Activated naive CD4-positive, alpha-beta T cell treated with anti-CD3 and anti-CD28 coated beads for 36 hours (primary cell): ENCODE measurements at regions not wholly inside any gene's neighbourhood (a gene's known extent, or its start where the extent isn't known, plus 50 kb on each side); places are given as distances from the start of the nearest gene placed in this dataset.

Experiments
- CTCF ChIA-PET: fragments of 350-600 bp; sonication (Branson Sonifier 250); formaldehyde crosslinking; loops from one replicate; lab custom pipeline; 2021; ENCODE audit warnings: antibody characterized with exemption; lab: Charles Lee
- DNase-seq: peaks from one replicate; pipeline ENCODE4 v3.0.0-alpha.2; 2020
- H3K27ac Mint-ChIP-seq: one replicate; pipeline ENCODE4 v1.8.0; 2021; ENCODE audit warnings: mild to moderate bottlenecking, mixed read lengths
- H3K27me3 Mint-ChIP-seq: one replicate; pipeline ENCODE4 v1.8.0; 2021; ENCODE audit warnings: low read depth, mixed read lengths
- H3K36me3 Mint-ChIP-seq: one replicate; pipeline ENCODE4 v1.8.0; 2021; ENCODE audit warnings: low read depth, mixed read lengths
- H3K4me1 Mint-ChIP-seq: one replicate; pipeline ENCODE4 v1.8.0; 2021; ENCODE audit warnings: low read depth, mixed read lengths
- H3K4me3 Mint-ChIP-seq: one replicate; pipeline ENCODE4 v1.8.0; 2021; ENCODE audit warnings: mild to moderate bottlenecking, moderate library complexity, mixed read lengths
- H3K9me3 Mint-ChIP-seq: one replicate; pipeline ENCODE4 v1.8.0; 2021; ENCODE audit warnings: mixed read lengths
- intact Hi-C: fragments of 100-400 bp; cut with micrococcal nuclease; formaldehyde crosslinking; loops from one replicate; pipeline ENCODE4 v1.15.1; 2023

DNA sequence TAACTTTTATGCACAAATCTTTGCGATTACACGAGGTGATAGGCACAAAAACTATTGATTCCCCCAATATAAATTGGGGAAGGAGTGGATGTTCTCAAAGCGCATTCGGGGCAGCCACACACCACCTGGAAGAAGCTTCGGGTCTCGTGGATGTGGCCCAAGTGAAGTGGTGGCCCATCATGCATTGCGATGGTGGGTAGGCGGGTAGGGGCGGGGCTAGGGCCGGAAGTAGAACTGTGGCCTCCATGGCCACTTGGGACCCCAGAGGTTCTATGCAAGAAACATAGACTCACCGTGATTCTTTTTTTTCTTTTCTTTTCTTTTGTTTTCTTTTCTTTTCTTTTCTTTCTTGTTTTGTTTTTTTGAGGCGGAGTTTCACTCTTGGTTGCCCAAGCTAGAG lies 86.4 kb upstream of the SLC44A1 start:
- Mint-ChIP-seq H3K36me3 (no peaks in the 10 kb centered on the region), H3K27ac (no peak overlapping the region), H3K4me1 (peaks cover 16% of the 10 kb centered on the region), H3K9me3 (no peaks in the 10 kb centered on the region), H3K4me3 (no peak overlapping the region), H3K27me3 (no peaks in the 10 kb centered on the region)
- intact Hi-C loops, result loop anchor here (5.0 kb wide), 1 partner anchor 534 kb away; the partner anchor contains the start of gene TMEM38B
- CTCF ChIA-PET, result interaction anchor here (1.4 to 7.5 kb wide), 4 partner anchors 231 to 295 kb away, joined by 3 to 55 read pairs (median 20); partner anchors contain the start of gene ABCA1
- no peak for DNase-seq

DNA sequence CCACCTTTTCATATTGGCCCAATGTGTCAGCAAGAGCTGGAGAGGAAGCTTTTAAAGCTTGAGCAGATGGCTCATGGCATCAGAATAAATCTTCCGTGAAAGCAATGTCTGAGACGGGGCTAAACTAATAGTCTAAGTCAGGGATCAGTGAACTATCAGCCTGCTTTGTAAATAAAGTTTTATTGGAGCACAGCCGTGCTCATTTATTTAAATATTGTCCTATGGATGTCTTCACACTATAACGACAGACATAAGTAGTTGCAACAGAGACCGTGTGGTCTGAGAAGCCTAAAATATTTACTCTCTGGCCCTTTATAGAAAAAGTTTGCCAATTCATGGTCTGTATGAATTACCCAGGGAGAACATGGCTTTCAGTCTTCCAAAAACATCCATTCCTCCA lies 85.6 kb upstream of the SLC44A1 start:
- no peaks in the 10 kb centered on the region for H3K9me3 Mint-ChIP-seq
- no peak overlapping the region for H3K4me3 Mint-ChIP-seq
- no peak for DNase-seq
- H3K36me3 Mint-ChIP-seq, result no peaks in the 10 kb centered on the region
- H3K27ac Mint-ChIP-seq, result no peak overlapping the region
- CTCF ChIA-PET, result interaction anchor here (0.6 to 7.5 kb wide), 5 partner anchors 158 to 296 kb away, joined by 3 to 55 read pairs (median 6); no protein-coding TSS in a partner anchor
- intact Hi-C loops, result loop anchor here (1.0 to 5.0 kb wide), 2 partner anchors 256 to 533 kb away; partner anchors contain the start of gene TMEM38B
- H3K4me1 Mint-ChIP-seq, result peaks cover 16% of the 10 kb centered on the region
- no peaks in the 10 kb centered on the region for H3K27me3 Mint-ChIP-seq

DNA sequence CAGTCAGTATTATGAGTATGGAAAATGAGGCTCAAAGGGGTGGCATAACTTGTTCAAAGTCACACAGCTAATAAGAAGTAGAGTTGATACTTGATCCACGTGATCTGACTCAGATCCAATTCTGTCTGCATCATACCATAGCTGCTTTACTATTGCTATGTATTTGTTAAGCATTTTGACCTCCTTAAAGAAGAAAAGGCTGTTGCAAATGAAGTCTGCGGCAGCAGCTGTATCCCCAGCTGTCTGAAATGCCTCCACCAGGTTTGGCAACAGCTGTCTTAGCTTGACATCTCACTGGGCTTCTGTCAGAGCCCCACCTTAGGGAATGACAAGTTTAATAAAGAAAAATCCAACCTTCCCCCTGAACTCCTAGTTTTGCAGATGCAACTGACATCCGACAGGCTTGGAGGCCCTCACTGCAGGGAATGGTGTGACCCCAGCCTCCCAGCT lies 75.6 kb upstream of the SLC44A1 start:
- DNase-seq, result no peak
- intact Hi-C loops, result no loop called here
- Mint-ChIP-seq H3K4me1 (no peaks in the 10 kb centered on the region), H3K36me3 (no peaks in the 10 kb centered on the region), H3K27ac (no peak overlapping the region), H3K4me3 (no peak overlapping the region), H3K27me3 (no peaks in the 10 kb centered on the region), H3K9me3 (no peaks in the 10 kb centered on the region)
- CTCF ChIA-PET, result interaction anchor here (0.9 to 1.7 kb wide), 3 partner anchors 14 to 306 kb away, joined by 3 to 4 read pairs (median 3); no protein-coding TSS in a partner anchor

DNA sequence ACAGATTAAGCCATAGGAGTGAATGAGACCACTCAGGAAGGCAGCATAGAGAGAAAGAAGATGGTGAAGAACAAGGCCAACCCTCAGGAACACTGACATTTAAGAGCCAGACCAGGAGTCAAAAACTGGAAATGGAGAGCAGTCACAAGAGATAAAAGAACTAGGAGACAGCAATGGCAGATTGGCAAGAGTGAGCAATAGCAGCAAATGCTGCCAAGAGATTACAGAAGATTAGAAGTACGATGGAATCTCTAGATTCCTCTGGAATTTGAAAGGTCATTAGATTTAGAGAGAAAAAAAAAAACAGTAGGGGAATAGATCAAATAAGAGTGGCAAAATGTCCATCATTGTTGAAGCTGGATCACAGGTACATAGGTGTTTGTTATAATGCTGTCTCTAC lies 73.4 kb upstream of the SLC44A1 start:
- no peak overlapping the region for H3K4me3 Mint-ChIP-seq
- no peaks in the 10 kb centered on the region for H3K9me3 Mint-ChIP-seq
- no peak overlapping the region for H3K27ac Mint-ChIP-seq
- H3K4me1 Mint-ChIP-seq, result no peaks in the 10 kb centered on the region
- CTCF ChIA-PET, result no interaction called here
- intact Hi-C loops, result no loop called here
- DNase-seq, result no peak
- H3K27me3 Mint-ChIP-seq, result no peaks in the 10 kb centered on the region
- H3K36me3 Mint-ChIP-seq, result no peaks in the 10 kb centered on the region

DNA sequence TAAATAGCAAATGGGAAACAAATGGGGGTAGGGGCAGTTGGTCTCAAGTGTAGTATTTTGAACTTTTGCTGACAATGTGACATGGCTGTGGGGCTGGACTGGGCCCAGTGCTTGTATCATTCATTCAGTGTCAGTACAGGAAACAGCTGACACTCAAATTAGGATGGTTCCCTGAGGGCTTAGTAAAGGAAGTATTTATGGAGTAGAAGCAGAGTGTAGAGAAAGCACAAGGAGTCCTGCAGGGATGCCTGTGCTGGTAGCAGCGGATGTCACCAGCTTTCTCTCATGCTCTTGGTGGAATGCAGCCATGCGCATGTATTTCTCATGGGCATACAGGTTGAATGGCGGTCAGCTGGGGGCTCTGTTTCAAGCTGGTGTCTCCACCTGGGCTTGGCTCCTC lies 72.9 kb upstream of the SLC44A1 start:
- Mint-ChIP-seq H3K4me3 (no peak overlapping the region), H3K36me3 (no peaks in the 10 kb centered on the region), H3K9me3 (no peaks in the 10 kb centered on the region), H3K4me1 (no peaks in the 10 kb centered on the region), H3K27me3 (no peaks in the 10 kb centered on the region), H3K27ac (no peak overlapping the region)
- CTCF ChIA-PET, result no interaction called here
- intact Hi-C loops, result no loop called here
- DNase-seq, result no peak

DNA sequence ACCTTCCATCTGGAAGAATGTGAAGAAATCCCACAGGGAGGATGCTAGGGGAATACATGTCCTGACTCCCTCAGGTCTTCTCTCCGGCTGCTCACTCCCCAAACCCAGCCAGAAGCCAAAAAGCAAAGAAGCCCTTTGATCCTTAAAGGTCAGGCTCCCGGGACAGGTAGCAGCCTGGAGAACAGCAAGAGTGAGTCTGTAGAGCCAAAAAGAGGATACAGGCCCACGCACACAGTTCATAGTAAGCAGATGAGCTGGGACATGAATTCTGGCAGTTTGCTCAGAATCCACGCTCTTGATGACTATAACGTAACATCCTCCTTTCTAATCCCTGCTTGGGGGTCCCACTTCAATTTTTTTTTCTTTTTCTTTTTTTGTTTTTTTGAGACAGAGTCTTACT lies 72.0 kb upstream of the SLC44A1 start:
- H3K4me3 Mint-ChIP-seq, result no peak overlapping the region
- H3K36me3 Mint-ChIP-seq, result no peaks in the 10 kb centered on the region
- CTCF ChIA-PET, result interaction anchor here (0.6 kb wide), 1 partner anchor 294 kb away, joined by 3 read pairs; no protein-coding TSS in a partner anchor
- no peak overlapping the region for H3K27ac Mint-ChIP-seq
- no peaks in the 10 kb centered on the region for H3K27me3 Mint-ChIP-seq
- H3K9me3 Mint-ChIP-seq, result no peaks in the 10 kb centered on the region
- no peak for DNase-seq
- no peaks in the 10 kb centered on the region for H3K4me1 Mint-ChIP-seq
- intact Hi-C loops, result no loop called here

DNA sequence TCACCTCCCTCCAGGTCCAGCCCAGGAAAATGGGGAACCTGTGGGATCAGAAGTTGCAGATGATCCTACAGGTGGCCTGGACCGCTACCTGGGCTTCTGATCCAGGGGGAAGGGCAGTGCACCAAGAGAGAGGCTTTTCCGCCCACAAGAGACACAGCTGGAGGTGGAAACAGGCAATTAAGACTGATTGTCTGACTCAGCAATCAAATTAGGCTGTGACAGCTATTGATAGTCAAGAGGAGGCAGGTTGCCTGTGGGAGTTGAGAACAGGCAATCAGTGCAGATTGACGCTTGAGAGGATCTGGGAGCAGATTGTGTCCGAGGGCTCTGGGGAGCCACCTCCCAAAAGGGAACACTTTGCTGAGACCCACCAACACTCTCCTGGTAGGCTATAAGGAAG lies 71.1 kb upstream of the SLC44A1 start:
- Mint-ChIP-seq H3K9me3 (no peaks in the 10 kb centered on the region), H3K36me3 (no peaks in the 10 kb centered on the region), H3K4me3 (no peak overlapping the region), H3K4me1 (no peaks in the 10 kb centered on the region), H3K27ac (no peak overlapping the region), H3K27me3 (no peaks in the 10 kb centered on the region)
- CTCF ChIA-PET, result interaction anchor here (0.6 kb wide), 1 partner anchor 293 kb away, joined by 3 read pairs; no protein-coding TSS in a partner anchor
- intact Hi-C loops, result no loop called here
- DNase-seq, result no peak

DNA sequence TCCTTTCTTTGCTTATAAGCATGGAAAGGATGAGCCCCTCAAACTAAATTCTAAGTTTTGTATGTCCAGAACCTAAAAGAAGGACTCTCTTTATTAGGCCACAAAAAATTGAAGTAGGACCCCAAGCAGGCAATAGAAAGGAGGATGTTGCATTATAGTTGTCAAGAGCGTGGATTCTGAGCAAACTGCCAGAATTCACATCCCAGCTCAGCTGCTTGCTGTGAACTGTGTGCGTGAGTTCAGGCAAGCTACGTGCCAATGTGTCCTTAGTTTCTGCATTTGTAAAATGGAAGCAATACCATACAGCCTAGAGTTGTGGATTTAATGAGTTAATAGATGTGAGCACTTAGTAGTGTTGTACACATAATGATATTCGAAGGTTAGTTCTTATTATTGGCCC lies 70.6 kb upstream of the SLC44A1 start:
- Mint-ChIP-seq H3K4me1 (no peaks in the 10 kb centered on the region), H3K27ac (no peak overlapping the region), H3K4me3 (no peak overlapping the region), H3K27me3 (no peaks in the 10 kb centered on the region), H3K36me3 (no peaks in the 10 kb centered on the region), H3K9me3 (no peaks in the 10 kb centered on the region)
- no peak for DNase-seq
- CTCF ChIA-PET, result interaction anchor here (0.7 kb wide), 1 partner anchor 202 kb away, joined by 3 read pairs; no protein-coding TSS in a partner anchor
- intact Hi-C loops, result no loop called here

DNA sequence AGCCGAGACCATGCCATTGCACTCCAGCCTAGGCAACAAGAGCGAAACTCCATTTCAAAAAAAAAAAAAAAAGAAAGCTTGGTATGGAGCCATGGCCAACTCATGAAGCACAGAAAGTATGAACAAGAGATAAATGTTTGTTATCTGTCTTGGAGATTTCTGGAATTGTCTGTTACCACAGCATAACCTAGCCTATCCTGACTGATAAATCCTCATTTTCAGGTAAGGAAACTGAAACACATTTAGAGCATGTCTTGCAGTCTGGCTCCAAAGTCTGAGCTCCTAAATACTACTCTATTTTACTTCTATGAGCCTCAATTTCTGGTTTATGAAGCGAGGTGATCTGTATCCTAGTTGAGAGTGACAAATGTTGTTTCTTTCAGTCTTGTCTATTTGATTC lies 68.3 kb upstream of the SLC44A1 start:
- H3K27ac Mint-ChIP-seq, result no peak overlapping the region

DNA sequence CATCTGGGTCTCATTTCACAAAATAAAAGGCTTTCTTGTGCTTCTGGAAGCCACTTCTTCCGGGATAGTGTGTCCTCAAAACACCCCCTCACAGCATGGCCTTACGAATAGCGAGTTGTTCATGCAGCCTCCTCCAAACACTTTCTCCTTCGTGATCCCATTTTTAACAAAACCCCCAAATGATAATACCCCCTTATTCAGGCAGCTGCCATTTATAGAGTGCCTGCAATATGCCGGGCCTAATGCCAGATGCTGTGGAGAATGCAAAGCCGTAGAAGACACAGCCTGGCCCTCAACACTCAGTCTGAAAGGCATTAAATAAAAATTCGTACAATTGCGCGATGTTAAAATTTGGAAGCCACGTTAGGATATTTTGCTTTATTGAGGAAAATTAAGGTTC lies 66.4 kb upstream of the SLC44A1 start:
- H3K9me3 Mint-ChIP-seq, result no peaks in the 10 kb centered on the region
- no peak overlapping the region for H3K4me3 Mint-ChIP-seq
- H3K27me3 Mint-ChIP-seq, result no peaks in the 10 kb centered on the region
- H3K36me3 Mint-ChIP-seq, result no peaks in the 10 kb centered on the region
- H3K4me1 Mint-ChIP-seq, result no peaks in the 10 kb centered on the region
- CTCF ChIA-PET, result interaction anchor here (1.1 kb wide), 1 partner anchor 315 kb away, joined by 3 read pairs; no protein-coding TSS in a partner anchor
- H3K27ac Mint-ChIP-seq, result no peak overlapping the region
- no peak for DNase-seq
- intact Hi-C loops, result loop anchor here (5.0 kb wide), 1 partner anchor 34 kb away; no protein-coding TSS in a partner anchor

More for the DNA sequence above, 68.3 kb upstream of the SLC44A1 start:
- DNase-seq, result no peak
- H3K9me3 Mint-ChIP-seq, result no peaks in the 10 kb centered on the region
- CTCF ChIA-PET, result interaction anchor here (0.5 kb wide), 1 partner anchor 242 kb away, joined by 3 read pairs; no protein-coding TSS in a partner anchor
- H3K27me3 Mint-ChIP-seq, result no peaks in the 10 kb centered on the region
- H3K4me3 Mint-ChIP-seq, result no peak overlapping the region
- intact Hi-C loops, result loop anchor here (5.0 kb wide), 1 partner anchor 36 kb away; no protein-coding TSS in a partner anchor
- H3K4me1 Mint-ChIP-seq, result no peaks in the 10 kb centered on the region
- no peaks in the 10 kb centered on the region for H3K36me3 Mint-ChIP-seq

DNA sequence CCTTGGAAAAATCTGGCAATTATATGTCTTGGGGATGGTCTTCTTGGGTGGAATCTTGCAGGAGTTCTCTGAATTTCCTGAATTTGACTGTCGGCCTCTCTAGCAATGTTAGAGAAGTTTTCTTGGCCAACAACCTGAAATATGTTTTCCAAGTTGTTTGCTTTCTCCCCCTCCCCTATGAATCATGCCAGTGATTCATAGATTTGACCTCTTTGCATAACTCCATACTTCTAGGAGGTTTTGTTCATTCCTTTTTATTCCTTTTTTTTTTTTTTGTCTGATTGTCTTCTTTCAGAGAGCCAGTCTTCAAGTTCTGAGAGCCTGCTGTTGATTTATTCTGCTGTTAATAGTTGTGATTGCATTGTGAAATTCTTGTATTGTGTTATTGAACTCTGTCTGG lies 56.7 kb upstream of the SLC44A1 start:
- no peak for DNase-seq
- Mint-ChIP-seq H3K9me3 (no peaks in the 10 kb centered on the region), H3K4me3 (no peak overlapping the region), H3K4me1 (no peaks in the 10 kb centered on the region), H3K36me3 (no peaks in the 10 kb centered on the region), H3K27me3 (no peaks in the 10 kb centered on the region), H3K27ac (no peak overlapping the region)
- CTCF ChIA-PET, result no interaction called here
- intact Hi-C loops, result loop anchor here (1.0 kb wide), 1 partner anchor 228 kb away; no protein-coding TSS in a partner anchor

DNA sequence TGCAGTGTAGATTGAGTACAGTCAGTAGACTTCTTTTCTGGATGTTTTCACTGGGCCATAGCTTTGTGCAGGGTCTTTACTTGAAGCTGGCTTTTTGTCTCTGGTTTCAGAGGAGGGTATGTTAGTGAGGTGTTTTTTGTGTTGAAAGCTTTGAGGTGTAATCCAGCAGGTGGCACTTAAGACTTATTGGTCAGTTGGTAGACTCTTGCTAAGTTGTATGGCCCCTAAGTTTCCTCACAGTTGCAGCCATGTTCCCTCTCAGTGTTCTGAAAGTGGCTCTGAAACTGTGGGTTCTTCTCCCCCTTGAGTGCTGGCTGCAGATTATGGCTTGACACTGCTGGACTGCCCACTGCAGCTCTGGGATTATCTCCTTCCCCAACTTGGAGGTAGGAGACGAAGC lies 55.7 kb upstream of the SLC44A1 start:
- intact Hi-C loops, result loop anchor here (1.0 kb wide), 1 partner anchor 227 kb away; no protein-coding TSS in a partner anchor
- no peak for DNase-seq
- H3K36me3 Mint-ChIP-seq, result no peaks in the 10 kb centered on the region
- no peak overlapping the region for H3K4me3 Mint-ChIP-seq
- no peaks in the 10 kb centered on the region for H3K27me3 Mint-ChIP-seq
- CTCF ChIA-PET, result no interaction called here
- no peaks in the 10 kb centered on the region for H3K9me3 Mint-ChIP-seq
- H3K4me1 Mint-ChIP-seq, result no peaks in the 10 kb centered on the region
- no peak overlapping the region for H3K27ac Mint-ChIP-seq

DNA sequence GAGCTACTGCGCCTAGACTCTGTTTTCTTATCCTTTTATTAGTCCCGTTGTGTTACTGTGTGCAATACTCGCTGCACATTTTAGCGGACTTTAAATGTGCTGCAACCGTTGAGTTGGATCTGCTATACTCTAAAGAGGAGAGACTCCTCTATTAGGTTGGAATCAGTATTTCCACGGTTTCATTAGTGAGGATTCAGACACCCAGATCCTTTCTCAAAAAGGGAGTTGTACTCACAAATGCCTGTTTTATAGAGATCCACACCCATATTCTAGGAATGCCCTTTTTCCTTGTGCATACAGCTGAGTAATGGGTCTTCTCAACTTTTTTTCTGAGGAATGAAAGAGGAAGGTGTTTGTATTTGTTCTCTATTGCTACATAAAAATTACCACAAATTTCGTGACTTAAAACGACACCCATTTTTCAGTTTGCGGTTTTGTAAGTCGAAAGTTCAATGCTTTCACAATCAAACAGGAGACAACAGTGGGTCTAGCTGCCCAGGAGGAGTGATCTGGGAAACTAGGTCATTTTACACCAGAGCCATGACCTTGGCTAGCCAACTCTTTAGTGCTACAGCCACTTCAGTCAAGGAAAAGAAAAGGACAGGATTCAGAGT lies 52.8 kb upstream of the SLC44A1 start:
- intact Hi-C loops, result no loop called here
- Mint-ChIP-seq H3K9me3 (no peaks in the 10 kb centered on the region), H3K36me3 (no peaks in the 10 kb centered on the region), H3K4me3 (no peak overlapping the region), H3K4me1 (no peaks in the 10 kb centered on the region), H3K27ac (no peak overlapping the region), H3K27me3 (no peaks in the 10 kb centered on the region)
- DNase-seq, result no peak
- CTCF ChIA-PET, result no interaction called here
